ENCODE measurements at regions not wholly inside any gene's neighbourhood (a gene's known extent, or its start where the extent isn't known, plus 50 kb on each side); places are given as distances from the start of the nearest gene placed in this dataset.

- TF ChIP-seq CTCF (IDR thresholded peaks at IDR 0.05; ENCODE audit: low read length) = no peak
- no peak for TF ChIP-seq EZH2 (optimal IDR thresholded peaks at IDR 0.05; ENCODE audit: low read depth, low read length)
These were observed 73.4 kb downstream of the CAPZA3 start for GRCh38 chr12:18811273-18811672.
